Esophagus squamous epithelium (tissue), 5 donors: ENCODE measurements at regions not wholly inside any gene's neighbourhood (a gene's known extent, or its start where the extent isn't known, plus 50 kb on each side); places are given as distances from the start of the nearest gene placed in this dataset.

Source experiments
- DNase-seq: peaks from one replicate; lab custom pipeline; 2025; lab: John Stamatoyannopoulos, UW
- H3K27ac ChIP-seq, 4 donors: fragments of 200-600 bp; sonication (generic); one replicate each; pipeline ENCODE4 v1.5.1; 2016 to 2019; ENCODE audit warnings: mild to moderate bottlenecking in 1 of 4
- H3K27me3 ChIP-seq, 4 donors: fragments of 200-600 bp; sonication (generic); 1 replicate in 3 of 4; 2 replicates in 1 of 4; pipeline versions ENCODE4 v1.5.1 to v1.6.0; 2017 to 2021; ENCODE audit warnings: antibody characterized with exemption in 1 of 4
- H3K36me3 ChIP-seq, 3 donors: fragments of 200-600 bp; sonication (generic); one replicate each; pipeline ENCODE4 v1.5.1; 2016 to 2019
- H3K4me1 ChIP-seq, 3 donors: fragments of 200-600 bp; sonication (generic); one replicate each; pipeline ENCODE4 v1.5.1; 2017 to 2019
- H3K4me3 ChIP-seq, 4 donors: fragments of 200-600 bp; sonication (generic); 1 replicate in 3 of 4; 2 replicates in 1 of 4; pipeline ENCODE4 v1.5.1; 2016 to 2019; ENCODE audit warnings: mild to moderate bottlenecking in 2 of 4, moderate library complexity in 1 of 4
- H3K9me3 ChIP-seq, 3 donors: fragments of 200-600 bp; sonication (generic); one replicate each; pipeline ENCODE4 v1.5.1; 2016 to 2019
- CTCF ChIP-seq, 6 experiments: fragments of 450-650 bp in 4 of 6; fragments of 200-600 bp in 2 of 6; sonication (generic) in 2 of 6; IDR thresholded peaks; one replicate each; pipeline ENCODE4 v1.5.1; 2016 to 2019; ENCODE audit warnings: antibody characterized with exemption in 6 of 6, mild to moderate bottlenecking in 4 of 6, moderate library complexity in 4 of 6
- POLR2A ChIP-seq, 4 donors: fragments of 450-650 bp; IDR thresholded peaks; one replicate each; pipeline ENCODE4 v1.6.1; 2017; ENCODE audit warnings: antibody characterized with exemption in 4 of 4, mild to moderate bottlenecking in 4 of 4, moderate library complexity in 3 of 4
- WGBS, 2 donors: methylation state at CpG; one replicate each; pipeline ENCODE4 v1.1.5; 2018; 5-methylcytosine and 5-hydroxymethylcytosine counted together
- intact Hi-C: fragments of 100-400 bp; cut with DNase I; formaldehyde crosslinking; loops from one replicate; pipeline ENCODE4 v1.15.0; 2022
- donor health status: DM: yes; HTN: yes; CAD: no.

GRCh38 chr5:156135531-156135930, 191.4 kb upstream of the SGCD start:
- H3K9me3 ChIP-seq = no peaks in the 10 kb centered on the region
- H3K4me3 ChIP-seq = no peak overlapping the region
- intact Hi-C loops = no loop called here
- no peak for DNase-seq
- no peaks in the 10 kb centered on the region for H3K27me3 ChIP-seq
- WGBS, 2 donors = 31 to 38% methylated on average over 1 of the region's 1 CpG
- no peaks in the 10 kb centered on the region for H3K36me3 ChIP-seq
- TF ChIP-seq POLR2A (IDR thresholded peaks at IDR 0.05) (no peak), CTCF (IDR thresholded peaks at IDR 0.05) (no peak)
- no peak overlapping the region for H3K27ac ChIP-seq
- no peaks in the 10 kb centered on the region for H3K4me1 ChIP-seq

- Histone ChIP-seq H3K27me3 (no peaks in the 10 kb centered on the region), H3K36me3 (no peaks in the 10 kb centered on the region), H3K4me3 (no peak overlapping the region), H3K4me1 (no peaks in the 10 kb centered on the region), H3K27ac (no peak overlapping the region), H3K9me3 (peaks cover 0 to 7% (median 0%) of the 10 kb centered on the region in 3 donors)
- DNase-seq = no peak
- WGBS, 2 donors = 48 to 60% methylated on average over 5 of the region's 5 CpGs
- intact Hi-C loops = no loop called here
- no peak for TF ChIP-seq CTCF (IDR thresholded peaks at IDR 0.05)
- no peak for TF ChIP-seq POLR2A (IDR thresholded peaks at IDR 0.05)
These were observed 189.7 kb upstream of the SGCD start for GRCh38 chr5:156137071-156137869.

GRCh38 chr5:156142867-156143266, 184.1 kb upstream of the SGCD start:
- Histone ChIP-seq H3K36me3 (no peaks in the 10 kb centered on the region), H3K4me3 (no peak overlapping the region), H3K27me3 (no peaks in the 10 kb centered on the region), H3K9me3 (peaks cover 0 to 19% (median 7%) of the 10 kb centered on the region in 3 donors), H3K27ac (no peak overlapping the region), H3K4me1 (no peaks in the 10 kb centered on the region)
- WGBS, 2 donors = 70 to 73% methylated on average over 2 of the region's 2 CpGs
- DNase-seq = no peak
- intact Hi-C loops = no loop called here
- TF ChIP-seq POLR2A (IDR thresholded peaks at IDR 0.05) = no peak
- TF ChIP-seq CTCF (IDR thresholded peaks at IDR 0.05) = no peak

- H3K36me3 ChIP-seq = no peaks in the 10 kb centered on the region
- peaks cover 0 to 11% (median 7%) of the 10 kb centered on the region in 3 donors for H3K9me3 ChIP-seq
- no peak for TF ChIP-seq POLR2A (IDR thresholded peaks at IDR 0.05)
- TF ChIP-seq CTCF (IDR thresholded peaks at IDR 0.05) = no peak
- 38 to 40% methylated on average over 2 of the region's 2 CpGs for WGBS, 2 donors
- intact Hi-C loops = no loop called here
- no peak overlapping the region for H3K4me3 ChIP-seq
- no peak overlapping the region for H3K27ac ChIP-seq
- H3K27me3 ChIP-seq = no peaks in the 10 kb centered on the region
- DNase-seq = no peak
- H3K4me1 ChIP-seq = no peaks in the 10 kb centered on the region
These were observed 179.6 kb upstream of the SGCD start for GRCh38 chr5:156147261-156147943.

- Histone ChIP-seq H3K4me1 (no peaks in the 10 kb centered on the region), H3K9me3 (peaks cover 0 to 6% (median 1%) of the 10 kb centered on the region in 3 donors), H3K4me3 (no peak overlapping the region), H3K36me3 (no peaks in the 10 kb centered on the region), H3K27me3 (no peaks in the 10 kb centered on the region), H3K27ac (no peak overlapping the region)
- intact Hi-C loops = no loop called here
- TF ChIP-seq CTCF (IDR thresholded peaks at IDR 0.05) (no peak), POLR2A (IDR thresholded peaks at IDR 0.05) (no peak)
- 38 to 58% methylated on average over 1 of the region's 1 CpG for WGBS, 2 donors
- DNase-seq = no peak
These were observed 179.0 kb upstream of the SGCD start for GRCh38 chr5:156147944-156148285.
